ENCODE measurements at regions not wholly inside any gene's neighbourhood (a gene's known extent, or its start where the extent isn't known, plus 50 kb on each side); places are given as distances from the start of the nearest gene placed in this dataset.

GRCh38 chr14:101167428-101167827, 263.9 kb upstream of the RTL1 start:
- no peak overlapping the region for H4K8ac ChIP-seq (ENCODE audit: low read depth in 2 of 2, low read length in 2 of 2)
- no peak overlapping the region for H2AK9ac ChIP-seq (replicated peaks; ENCODE audit: low read depth, low read length, poor library complexity)
- H3K4me1 ChIP-seq (ENCODE audit: control insufficient read depth, insufficient read depth, low read length), result no peaks in the 10 kb centered on the region
- H2BK20ac ChIP-seq (ENCODE audit: low read depth, low read length), result no peak overlapping the region
- no peak overlapping the region for H3K4me3 ChIP-seq (ENCODE audit: insufficient read depth, low read depth, low read length)
- ChIA-PET CTCF (no interaction called here), POLR2A (ENCODE audit: unreplicated experiment) (no interaction called here)
- H3K23ac ChIP-seq (ENCODE audit: low read depth, low read length), result no peak overlapping the region
- H2AK5ac ChIP-seq (ENCODE audit: low read depth, low read length), result no peak overlapping the region
- H3K4me2 ChIP-seq (ENCODE audit: low read depth, low read length), result no peak overlapping the region
- no peaks in the 10 kb centered on the region for H4K20me1 ChIP-seq (ENCODE audit: insufficient read depth, low read length)
- H3K27me3 ChIP-seq (ENCODE audit: control insufficient read depth, insufficient read depth, low read length), result peaks cover 1% of the 10 kb centered on the region; the same call in 1 of the 2 replicates
- H3K27ac ChIP-seq (ENCODE audit: insufficient read depth, low read length), result no peak overlapping the region
- H3K79me1 ChIP-seq (ENCODE audit: low read depth in 1 of 2, low read length in 2 of 2), result no peaks in the 10 kb centered on the region
- H3K9me3 ChIP-seq (ENCODE audit: control insufficient read depth, insufficient read depth, low read length), result no peaks in the 10 kb centered on the region; the same call in 1 of the 2 replicates
- H2BK15ac ChIP-seq (ENCODE audit: low read depth, low read length), result no peak overlapping the region
- H3K9ac ChIP-seq (ENCODE audit: low read depth, low read length), result no peak overlapping the region
- dilution Hi-C loops (cut with HindIII; ENCODE audit: low sequenced_read_pairs, unreplicated experiment) (no loop called here), intact Hi-C loops (cut with micrococcal nuclease) (no loop called here), in situ Hi-C loops (cut with MboI; ENCODE audit: low sequenced_read_pairs) (no loop called here)
- H3K18ac ChIP-seq (ENCODE audit: low read depth, low read length), result no peak overlapping the region
- H4K91ac ChIP-seq (ENCODE audit: insufficient read depth, low read depth, low read length), result no peak overlapping the region
- WGBS, 2 experiments (ENCODE audit: extremely low coverage in 2 of 2, insufficient read length in 1 of 2), result no CpG with 5 or more reads among the region's 3 CpGs
- H2AFZ ChIP-seq (replicated peaks; ENCODE audit: low read length, poor library complexity), result no peak overlapping the region
- no peak overlapping the region for H2BK120ac ChIP-seq (ENCODE audit: low read depth, low read length)
- no peak overlapping the region for H3K56ac ChIP-seq (ENCODE audit: extremely low read depth, insufficient read depth, low read length)
- H3K4ac ChIP-seq (ENCODE audit: low read depth, low read length), result no peak overlapping the region
- H4K5ac ChIP-seq (ENCODE audit: low read depth, low read length), result no peak overlapping the region
- DNase-seq (no peak), ATAC-seq (ENCODE audit: low read depth) (no peak)
- H2BK5ac ChIP-seq (ENCODE audit: low read depth, low read length, poor library complexity, severe bottlenecking), result no peak overlapping the region
- no peaks in the 10 kb centered on the region for H3K9me1 ChIP-seq (ENCODE audit: insufficient read depth, low read length)
- no TSS peak for BruUV-seq (replicated peaks)
- no peaks in the 10 kb centered on the region for H3K36me3 ChIP-seq (ENCODE audit: control insufficient read depth, insufficient read depth, low read length)
- TF ChIP-seq MXI1 (IDR thresholded peaks at IDR 0.05; ENCODE audit: borderline replicate concordance, low read depth, low read length) (no peak), CEBPB (IDR thresholded peaks at IDR 0.05; ENCODE audit: low read depth, low read length) (no peak), SMC3 (IDR thresholded peaks at IDR 0.05; ENCODE audit: low read depth, low read length) (no peak), POLR2A (IDR thresholded peaks at IDR 0.05; ENCODE audit: low read depth, low read length) (no peak), USF2 (IDR thresholded peaks at IDR 0.05; ENCODE audit: low read depth, low read length) (no peak), MAFK (IDR thresholded peaks at IDR 0.05; ENCODE audit: low read depth, low read length) (no peak), ELK1 (IDR thresholded peaks at IDR 0.05; ENCODE audit: borderline replicate concordance, low read depth, low read length) (no peak), CHD1 (IDR thresholded peaks at IDR 0.05; ENCODE audit: low read depth, low read length) (no peak), RCOR1 (IDR thresholded peaks at IDR 0.05; ENCODE audit: insufficient replicate concordance, low read length) (no peak), BHLHE40 (IDR thresholded peaks at IDR 0.05; ENCODE audit: low read depth, low read length) (no peak), FOS (IDR thresholded peaks at IDR 0.05; ENCODE audit: low read depth, low read length) (no peak), NFE2L2 (IDR thresholded peaks at IDR 0.05; ENCODE audit: low read depth, low read length) (no peak), RFX5 (IDR thresholded peaks at IDR 0.05; ENCODE audit: low read depth, low read length) (no peak)
- H3K14ac ChIP-seq (replicated peaks; ENCODE audit: low read depth, low read length), result no peak overlapping the region
